Hypothalamus (tissue), 51 donors: ENCODE measurements at regions not wholly inside any gene's neighbourhood (a gene's known extent, or its start where the extent isn't known, plus 50 kb on each side); places are given as distances from the start of the nearest gene placed in this dataset.
A peak's percentile ranks its signal among the peaks of the same experiment; 100 is the strongest.
"Not testable (repeated sequence)": the region's sequence is repeated elsewhere in the genome, so short reads cannot be mapped to it uniquely, and the experiment has no call there.

Experiments
- DNase-seq, 51 donors: peaks; one replicate each; lab custom pipeline; 2025; lab: John Stamatoyannopoulos, UW

DNA sequence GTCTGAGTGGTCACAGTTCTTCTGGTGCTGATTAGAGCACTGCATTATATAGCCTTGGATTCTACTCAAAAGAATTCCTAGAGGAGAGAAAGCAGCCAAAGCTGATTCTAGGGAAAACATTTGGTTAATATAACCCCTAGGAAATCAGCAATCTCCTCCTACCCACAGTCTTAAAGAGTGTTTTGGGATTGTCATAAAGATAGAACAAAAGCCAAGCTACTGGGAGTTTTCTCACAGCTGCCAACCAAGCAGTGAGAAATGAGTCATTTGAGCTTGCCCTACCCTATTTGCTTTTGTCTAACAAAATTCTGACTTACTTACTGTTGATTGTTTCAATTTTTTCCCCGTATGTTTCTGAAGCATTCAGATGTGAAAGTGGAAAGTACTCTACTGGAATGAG lies 469.3 kb downstream of the PLCL1 start:
- peak in 1 of 51 donors; percentile 69 for DNase-seq

DNA sequence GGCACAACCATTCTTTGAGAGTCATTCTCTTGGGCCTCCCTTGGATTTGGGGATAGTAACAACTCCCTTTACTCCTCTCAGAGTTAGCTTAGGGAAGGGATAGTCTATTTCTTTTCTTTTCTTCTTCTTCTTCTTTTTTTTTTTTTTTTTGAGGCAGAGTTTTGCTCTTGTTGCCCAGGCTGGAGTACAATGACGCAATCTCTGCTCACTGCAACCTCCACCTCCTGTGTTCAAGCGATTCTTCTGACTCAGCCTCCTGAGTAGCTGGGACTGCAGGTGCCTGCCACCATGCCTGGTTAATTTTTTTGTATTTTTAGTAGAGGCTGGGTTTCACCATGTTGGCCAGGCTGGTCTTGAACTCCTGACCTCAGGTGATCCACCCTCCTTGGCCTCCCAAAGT lies 465.8 kb downstream of the PLCL1 start:
- not testable (repeated sequence) for DNase-seq

DNA sequence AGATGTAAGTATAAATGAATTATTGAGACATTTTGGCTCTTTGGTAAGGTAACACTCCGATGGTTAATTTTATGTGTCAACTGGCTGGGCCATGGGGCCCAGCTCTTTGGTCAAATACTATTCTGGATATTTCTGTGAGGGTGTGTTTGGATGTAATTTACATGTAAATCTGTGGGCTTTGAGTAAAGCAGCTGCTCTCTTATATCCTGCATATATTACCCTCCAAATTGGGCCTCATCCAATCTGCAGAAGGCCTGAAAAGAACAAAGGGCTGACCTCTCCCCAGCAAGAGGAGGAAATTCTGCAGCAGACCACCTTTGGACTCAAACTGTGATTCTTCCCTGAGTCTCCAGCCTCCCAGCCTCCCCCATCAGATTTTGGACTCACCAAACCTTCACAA lies 464.1 kb downstream of the PLCL1 start:
- DNase-seq, result no peak

DNA sequence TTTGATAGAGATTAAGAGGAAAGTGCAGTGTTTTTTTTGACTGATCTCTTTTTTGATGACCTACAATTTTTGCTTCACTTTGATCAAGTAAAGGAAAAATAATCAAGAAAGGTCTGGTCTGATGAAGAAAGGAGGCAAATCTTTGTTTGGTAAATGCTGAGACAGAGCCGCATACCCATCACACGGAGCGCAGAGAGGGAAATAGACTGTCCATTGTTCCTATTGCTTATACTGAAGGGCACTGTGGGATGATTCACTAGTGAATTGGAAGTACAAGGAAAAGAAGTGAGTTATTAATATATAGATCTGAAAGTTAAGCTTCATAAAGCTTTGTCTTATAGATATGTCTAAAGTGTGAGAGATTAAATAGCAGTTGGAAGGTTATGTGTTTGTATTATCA lies 455.1 kb downstream of the PLCL1 start:
- no peak for DNase-seq

DNA sequence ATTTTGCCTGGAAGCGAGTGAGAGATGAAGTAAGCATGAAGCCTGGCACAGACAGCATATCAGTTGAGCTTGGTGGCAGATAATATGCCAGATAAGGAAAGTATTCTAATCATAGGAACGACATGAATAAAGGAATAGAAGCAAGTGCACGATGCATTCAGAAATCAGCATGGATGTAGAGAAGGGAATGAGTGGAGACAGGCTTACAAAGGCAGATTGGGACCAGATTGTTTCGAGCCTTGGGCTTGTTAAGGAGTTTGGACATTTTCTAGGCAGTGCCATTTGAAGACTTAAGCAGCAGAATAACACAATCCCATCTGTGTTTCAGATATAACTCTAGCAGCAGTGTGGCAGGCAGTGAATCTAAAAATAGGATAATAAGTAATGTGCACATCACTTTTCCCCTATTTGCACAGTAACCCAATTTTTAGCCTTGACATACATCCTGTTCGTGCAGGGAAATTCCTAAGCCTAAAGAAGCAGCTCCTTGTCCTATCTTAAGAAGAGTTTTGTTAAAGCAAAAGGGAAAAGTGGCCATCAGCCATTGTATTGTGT lies 450.2 kb downstream of the PLCL1 start:
- DNase-seq, result no peak

DNA sequence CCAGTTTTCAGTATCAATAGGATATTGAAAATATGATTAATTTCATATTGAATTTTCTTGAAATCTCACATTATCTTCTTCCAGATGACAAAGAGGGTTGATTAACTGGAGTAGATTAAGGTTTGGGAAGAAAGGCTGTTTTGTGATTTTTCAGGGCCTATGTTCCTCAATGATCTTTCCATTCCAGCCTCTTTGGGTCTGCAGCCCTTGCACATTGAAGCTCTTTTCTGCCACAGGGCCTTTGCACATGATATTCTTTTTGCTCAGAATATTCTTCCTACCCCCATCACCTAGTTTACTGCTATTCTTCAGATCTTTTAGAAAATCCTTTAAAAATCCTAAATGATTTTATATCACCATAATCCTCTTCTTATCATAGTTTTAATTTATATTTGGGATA lies 449.6 kb downstream of the PLCL1 start:
- no peak for DNase-seq

DNA sequence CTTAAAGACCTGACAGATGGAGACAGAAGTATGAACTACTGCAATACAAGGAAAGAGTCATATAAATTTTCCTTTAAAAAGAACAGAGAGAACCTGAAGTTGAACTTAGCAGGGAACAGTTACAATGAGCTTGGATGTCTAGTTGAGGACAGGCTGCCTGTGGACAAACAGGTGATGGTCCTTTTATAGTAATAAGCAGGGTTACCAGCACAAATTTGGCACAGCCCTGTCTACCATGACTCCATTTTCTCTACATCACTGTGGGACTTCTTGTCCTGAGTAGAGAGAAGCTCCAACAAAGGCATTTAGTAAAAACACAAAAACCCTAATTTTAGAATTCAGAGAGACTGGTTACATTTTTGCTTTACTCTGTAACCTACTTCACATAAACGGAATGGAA lies 448.1 kb downstream of the PLCL1 start:
- DNase-seq, result no peak

DNA sequence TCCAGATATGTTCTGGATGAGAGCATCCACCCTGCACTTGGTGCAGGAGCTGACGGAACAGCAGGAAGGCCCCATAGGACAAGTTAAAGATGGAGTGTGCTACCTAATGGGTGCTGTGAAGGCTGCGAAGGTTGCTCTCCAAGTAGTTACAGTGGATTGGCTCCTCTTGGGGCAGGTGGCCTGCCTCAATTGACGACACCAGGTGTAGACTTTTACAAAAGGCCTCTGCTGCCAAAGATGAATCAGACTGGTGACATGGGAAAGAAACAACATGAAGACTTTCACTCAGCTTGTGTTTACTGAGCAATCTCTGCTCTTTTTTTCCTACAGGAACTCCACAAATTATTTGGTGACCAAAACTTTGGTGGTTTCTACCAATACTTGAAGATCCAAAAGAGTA lies 437.7 kb downstream of the PLCL1 start:
- no peak for DNase-seq

DNA sequence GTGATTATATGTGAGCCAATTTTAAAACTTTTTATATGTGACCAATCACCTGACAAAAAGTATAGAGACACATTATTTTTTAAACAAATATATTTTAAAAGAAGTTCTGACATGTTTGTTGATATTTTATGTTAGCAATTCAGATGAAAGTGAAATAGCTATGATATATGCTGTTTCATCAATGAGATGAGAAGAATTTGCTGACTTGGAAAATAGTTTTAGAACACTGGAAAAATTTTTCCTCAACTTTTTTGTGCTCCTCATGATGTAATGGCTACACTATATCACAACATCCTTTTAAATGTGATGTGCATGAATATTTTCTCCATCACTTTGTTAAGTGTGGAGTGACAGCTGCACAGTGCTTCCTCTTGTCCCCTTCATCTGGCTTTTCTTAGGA lies 434.0 kb downstream of the PLCL1 start:
- no peak for DNase-seq

DNA sequence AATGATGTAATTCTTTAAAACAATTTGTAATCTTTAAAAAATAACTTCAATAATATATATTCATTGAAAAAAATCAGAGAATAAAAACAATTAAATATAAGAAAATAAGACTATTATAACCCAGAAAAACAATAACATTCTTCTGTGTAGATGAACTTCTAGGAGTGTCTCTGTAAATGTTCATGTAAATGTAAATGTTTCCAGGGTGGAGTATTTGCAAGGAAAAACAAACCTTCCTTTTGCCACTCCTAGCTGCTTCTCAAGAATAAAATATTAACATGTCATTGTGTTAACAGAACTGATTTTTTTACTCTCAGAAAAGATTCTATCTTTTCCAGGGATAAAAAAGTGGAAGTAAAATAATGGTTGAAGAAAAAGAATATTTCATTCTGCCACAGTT lies 431.9 kb downstream of the PLCL1 start:
- DNase-seq, result no peak

DNA sequence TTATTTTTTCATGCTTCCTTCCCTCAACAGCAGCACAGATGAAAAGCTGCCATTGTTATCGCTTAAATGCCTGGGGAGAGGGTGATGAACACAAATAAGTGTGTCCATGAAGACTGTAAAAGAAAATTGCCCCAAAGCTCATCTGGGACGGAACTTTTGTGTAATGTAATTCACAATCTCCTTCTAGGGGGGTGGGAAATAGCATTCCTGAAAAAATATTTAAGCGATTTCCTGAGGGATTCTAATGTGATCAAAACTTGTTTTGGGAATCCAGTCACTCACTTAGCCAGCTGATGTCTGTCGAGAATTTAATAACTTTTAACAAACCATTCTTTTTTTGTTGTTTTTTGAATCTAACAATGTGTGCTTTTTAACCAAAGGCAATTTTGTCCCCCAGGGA lies 427.9 kb downstream of the PLCL1 start:
- DNase-seq, result no peak

DNA sequence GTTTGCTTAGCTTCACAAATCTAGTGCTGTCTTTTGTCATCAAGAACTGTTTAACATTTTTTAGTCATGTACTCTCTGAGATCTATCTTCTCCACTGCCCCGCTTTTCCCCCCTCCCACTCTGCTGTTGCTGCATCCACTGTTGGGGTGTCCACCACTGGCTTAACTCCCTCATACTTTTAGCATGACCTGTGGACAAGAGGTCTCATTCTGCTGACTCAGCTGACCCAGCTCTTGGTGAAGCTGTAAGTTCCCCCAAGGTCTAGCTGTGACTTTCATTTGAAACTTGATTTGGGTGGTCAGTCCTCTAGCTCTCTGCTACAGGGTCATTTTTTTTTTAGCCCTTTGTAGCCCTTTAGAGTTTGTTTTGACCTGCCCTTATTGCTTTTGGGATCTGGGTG lies 427.2 kb downstream of the PLCL1 start:
- no peak for DNase-seq

DNA sequence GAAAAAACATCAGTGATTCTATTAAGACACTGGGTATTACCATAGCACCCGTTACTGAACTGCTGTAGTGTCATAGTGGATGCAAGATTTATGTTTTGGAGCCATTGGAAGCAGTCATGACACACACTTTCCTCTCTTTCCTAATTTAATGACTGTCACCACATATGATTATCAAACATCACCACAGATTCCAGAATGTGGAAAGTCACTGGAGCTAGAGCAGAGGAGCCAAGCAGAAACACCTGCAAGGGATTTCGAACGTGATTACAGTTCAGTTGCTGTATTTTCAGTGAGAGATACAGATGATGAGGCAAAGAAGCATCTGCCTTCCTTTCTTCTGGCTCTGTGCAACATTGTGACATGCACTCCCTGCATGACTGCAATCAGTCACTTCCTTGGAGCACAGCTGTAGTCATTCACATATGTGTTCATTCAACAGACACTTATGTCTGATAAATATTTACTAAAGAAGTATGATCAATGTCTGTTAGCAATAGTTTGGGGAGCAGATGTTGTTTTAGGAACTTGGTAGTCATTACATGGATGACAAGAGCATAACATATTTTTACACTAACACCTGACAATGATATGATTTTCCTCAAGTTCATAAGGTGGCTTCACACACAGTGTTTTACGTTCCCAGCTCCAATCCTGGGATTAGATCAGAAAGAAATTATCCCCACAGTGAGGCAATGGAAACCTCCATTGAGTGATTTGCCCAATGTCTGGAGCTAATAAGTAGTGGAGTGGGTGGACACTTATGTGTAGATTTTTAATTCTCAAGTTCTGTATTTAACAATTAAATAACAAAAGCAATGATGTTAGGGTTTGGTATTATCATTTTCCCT lies 416.6 kb downstream of the PLCL1 start:
- DNase-seq, result no peak

DNA sequence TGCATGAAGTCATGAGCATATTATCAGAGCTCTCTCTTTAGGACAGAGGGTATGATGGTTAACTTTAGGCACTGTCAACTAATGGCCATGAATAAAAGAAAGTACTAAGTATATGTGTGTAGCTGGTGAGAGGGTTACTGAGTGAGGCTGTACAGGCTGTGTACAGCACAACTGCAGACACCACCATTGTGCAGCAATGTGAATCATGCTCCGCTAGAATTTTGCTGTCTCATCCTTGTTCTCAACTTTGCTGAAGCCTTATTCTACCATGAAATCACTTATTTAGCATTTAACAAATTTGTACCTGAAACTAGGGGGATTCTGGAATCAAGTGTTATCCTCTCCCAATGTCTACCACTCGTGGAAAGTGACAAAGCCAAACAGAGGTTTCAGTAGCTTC lies 414.9 kb downstream of the PLCL1 start:
- no peak for DNase-seq

DNA sequence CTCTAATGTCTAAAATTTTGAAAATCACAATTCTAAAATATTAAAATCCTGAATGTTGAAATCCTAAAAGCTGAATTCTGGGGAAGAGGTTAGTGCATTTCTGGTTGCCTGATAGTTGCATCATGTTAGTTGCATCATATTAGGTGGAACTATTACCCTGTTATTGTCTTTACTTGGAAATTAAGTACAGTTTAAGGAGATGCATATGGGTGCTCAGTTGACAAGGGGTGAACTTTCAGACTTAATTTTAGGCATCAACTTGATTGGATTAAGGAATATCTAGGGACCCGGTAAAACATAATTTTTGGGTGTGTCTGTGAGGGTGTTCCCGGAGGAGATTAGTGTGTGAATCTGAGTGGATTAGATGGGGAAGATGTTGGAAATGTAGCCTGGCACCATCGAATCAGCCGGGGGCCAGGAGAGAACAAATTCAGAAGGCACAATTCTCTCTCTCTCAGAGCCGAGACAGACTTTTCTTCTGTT lies 409.8 kb downstream of the PLCL1 start:
- no peak for DNase-seq

DNA sequence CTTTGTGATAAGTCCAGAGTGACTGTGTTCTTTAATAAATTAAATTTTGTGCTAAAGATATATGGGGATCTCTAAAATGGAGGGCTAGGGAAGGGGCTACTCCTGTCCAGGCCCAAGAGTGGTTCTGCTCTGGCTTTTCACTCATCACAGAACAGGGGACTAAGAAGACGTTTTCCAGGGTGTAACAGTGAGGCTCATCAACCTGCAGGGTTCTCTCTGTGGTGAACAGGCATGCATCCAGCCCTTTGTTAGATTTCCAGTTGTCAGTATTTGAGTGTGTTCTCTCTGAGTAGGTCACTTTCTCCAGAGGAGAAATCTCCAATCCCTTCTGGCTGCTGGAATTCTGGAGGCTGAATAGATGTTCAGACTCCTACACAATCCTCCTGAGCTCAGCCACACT lies 408.9 kb downstream of the PLCL1 start:
- no peak for DNase-seq

DNA sequence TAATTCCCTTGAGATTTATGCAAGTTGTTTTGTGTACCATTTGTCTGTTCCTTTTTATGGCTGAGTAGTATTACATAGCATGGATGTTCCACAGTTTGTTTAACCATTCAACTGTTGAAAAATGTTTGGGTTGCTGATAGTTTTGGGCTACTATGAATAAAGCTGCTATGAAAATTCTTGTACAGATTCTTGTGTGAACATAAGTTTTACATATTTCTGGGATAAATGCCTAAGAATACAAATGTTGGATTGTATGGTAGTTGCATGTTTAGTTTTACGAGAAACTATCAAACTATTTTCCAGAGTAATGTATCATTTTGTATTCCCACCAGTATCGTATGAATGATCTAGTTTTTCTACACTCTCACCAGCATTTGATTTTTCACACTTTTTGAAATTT lies 407.3 kb downstream of the PLCL1 start:
- no peak for DNase-seq

DNA sequence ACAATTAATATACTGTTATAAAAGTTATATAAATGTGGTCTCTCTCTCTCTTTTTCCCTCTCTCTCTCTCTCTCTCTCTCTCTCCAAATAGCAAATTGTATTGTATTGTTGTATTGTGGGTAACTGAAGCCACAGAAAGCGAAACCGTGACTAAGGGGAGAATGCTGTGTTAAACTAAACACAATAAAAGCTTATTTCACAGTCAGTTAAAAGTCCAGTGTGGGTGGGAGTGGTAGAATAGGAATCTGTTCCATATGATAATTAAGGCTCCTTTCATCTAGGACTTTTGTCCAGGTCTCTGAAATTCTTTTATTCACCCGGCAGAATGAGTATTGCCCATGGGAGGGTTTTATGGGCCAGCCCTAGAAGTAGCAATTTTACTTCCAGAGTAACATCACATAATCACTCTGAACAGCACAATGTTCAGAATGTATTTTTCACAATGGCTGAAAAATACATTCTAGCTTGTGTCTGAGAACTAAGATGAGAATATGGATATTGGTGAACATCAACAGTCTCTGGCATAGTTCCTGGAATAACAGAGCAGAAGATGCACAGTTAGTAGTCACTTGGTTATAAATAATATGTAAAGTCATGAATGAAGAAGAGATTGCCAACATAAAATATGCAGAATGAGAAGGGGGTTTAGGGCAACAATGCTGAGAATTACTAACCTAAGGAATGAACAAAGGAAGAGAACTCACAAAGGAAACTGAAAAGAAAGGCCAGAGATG lies 399.1 kb downstream of the PLCL1 start:
- no peak for DNase-seq
